Sigmoid colon (tissue), 4 donors: ENCODE measurements at regions not wholly inside any gene's neighbourhood (a gene's known extent, or its start where the extent isn't known, plus 50 kb on each side); places are given as distances from the start of the nearest gene placed in this dataset.

ENCODE experiments used
- EP300 ChIP-seq, 4 donors: sonication (generic); formaldehyde crosslinking; IDR thresholded peaks; one replicate each; pipeline ENCODE4 v1.6.1; 2017; ENCODE audit warnings: antibody characterized with exemption in 4 of 4
- POLR2A ChIP-seq, 2 donors: fragments of 450-650 bp; IDR thresholded peaks; one replicate each; pipeline ENCODE4 v1.6.1; 2016; ENCODE audit warnings: antibody characterized with exemption in 2 of 2, mild to moderate bottlenecking in 2 of 2, moderate library complexity in 2 of 2
- POLR2AphosphoS5 ChIP-seq, 4 donors: sonication (generic); formaldehyde crosslinking; IDR thresholded peaks; one replicate each; pipeline ENCODE4 v1.6.1; 2017; ENCODE audit warnings: antibody characterized with exemption in 4 of 4
- TF ChIP-seq, protein P1 (sequence below), 4 experiments: fragments of 450-650 bp in 3 of 4; fragments of 200-600 bp in 1 of 4; IDR thresholded peaks; one replicate each; pipeline ENCODE4 v1.5.1; 2016 to 2019; ENCODE audit warnings: antibody characterized with exemption in 4 of 4, mild to moderate bottlenecking in 3 of 4, moderate library complexity in 2 of 4

GRCh38 chr20:55174635-55175034 is 699.2 kb downstream of the DOK5 start:
- no peak for TF ChIP-seq POLR2AphosphoS5 (IDR thresholded peaks at IDR 0.05)
- TF ChIP-seq, protein P1, sequence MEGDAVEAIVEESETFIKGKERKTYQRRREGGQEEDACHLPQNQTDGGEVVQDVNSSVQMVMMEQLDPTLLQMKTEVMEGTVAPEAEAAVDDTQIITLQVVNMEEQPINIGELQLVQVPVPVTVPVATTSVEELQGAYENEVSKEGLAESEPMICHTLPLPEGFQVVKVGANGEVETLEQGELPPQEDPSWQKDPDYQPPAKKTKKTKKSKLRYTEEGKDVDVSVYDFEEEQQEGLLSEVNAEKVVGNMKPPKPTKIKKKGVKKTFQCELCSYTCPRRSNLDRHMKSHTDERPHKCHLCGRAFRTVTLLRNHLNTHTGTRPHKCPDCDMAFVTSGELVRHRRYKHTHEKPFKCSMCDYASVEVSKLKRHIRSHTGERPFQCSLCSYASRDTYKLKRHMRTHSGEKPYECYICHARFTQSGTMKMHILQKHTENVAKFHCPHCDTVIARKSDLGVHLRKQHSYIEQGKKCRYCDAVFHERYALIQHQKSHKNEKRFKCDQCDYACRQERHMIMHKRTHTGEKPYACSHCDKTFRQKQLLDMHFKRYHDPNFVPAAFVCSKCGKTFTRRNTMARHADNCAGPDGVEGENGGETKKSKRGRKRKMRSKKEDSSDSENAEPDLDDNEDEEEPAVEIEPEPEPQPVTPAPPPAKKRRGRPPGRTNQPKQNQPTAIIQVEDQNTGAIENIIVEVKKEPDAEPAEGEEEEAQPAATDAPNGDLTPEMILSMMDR (IDR thresholded peaks at IDR 0.05) = no peak
- no peak for TF ChIP-seq EP300 (IDR thresholded peaks at IDR 0.05)
- TF ChIP-seq POLR2A (IDR thresholded peaks at IDR 0.05) = no peak
